H9 (cell line): ENCODE measurements at regions not wholly inside any gene's neighbourhood (a gene's known extent, or its start where the extent isn't known, plus 50 kb on each side); places are given as distances from the start of the nearest gene placed in this dataset.
A peak's percentile ranks its signal among the peaks of the same experiment; 100 is the strongest.

Experiments used
- DNase-seq: peaks from one replicate; pipeline ENCODE4 v3.0.0-alpha.2; 2017
- H2AFZ ChIP-seq: one replicate; pipeline ENCODE4 v1.6.1; 2013; ENCODE audit warnings: mild to moderate bottlenecking, low read length, control low read depth, moderate library complexity
- H2AK5ac ChIP-seq: 2 replicates; pipeline ENCODE4 v1.6.1; 2013; ENCODE audit warnings: low read length, control low read depth, mixed read lengths; ENCODE audit not compliant: insufficient read length
- H2BK120ac ChIP-seq: one replicate; pipeline ENCODE4 v1.6.1; 2013; ENCODE audit warnings: low read depth, mild to moderate bottlenecking, low read length, control low read depth, inconsistent platforms; ENCODE audit not compliant: poor library complexity, severe bottlenecking
- H2BK12ac ChIP-seq: 2 replicates; pipeline ENCODE4 v1.6.1; 2013; ENCODE audit warnings: low read length, control low read depth, mixed read lengths, low read depth; ENCODE audit not compliant: insufficient read length
- H2BK15ac ChIP-seq: 2 replicates; pipeline ENCODE4 v1.6.1; 2013; ENCODE audit warnings: low read depth, low read length, control low read depth
- H2BK20ac ChIP-seq: one replicate; pipeline ENCODE4 v1.6.1; 2013; ENCODE audit warnings: low read depth, mild to moderate bottlenecking, low read length, control low read depth, inconsistent platforms; ENCODE audit not compliant: poor library complexity, severe bottlenecking
- H2BK5ac ChIP-seq: 2 replicates; pipeline ENCODE4 v1.6.1; 2013; ENCODE audit warnings: low read length, control low read depth, mixed read lengths; ENCODE audit not compliant: insufficient read length
- H3K14ac ChIP-seq: 2 replicates; pipeline ENCODE4 v1.6.1; 2013; ENCODE audit warnings: low read length, control low read depth; ENCODE audit not compliant: insufficient read depth
- H3K18ac ChIP-seq: 2 replicates; pipeline ENCODE4 v1.6.1; 2013; ENCODE audit warnings: low read depth, mild to moderate bottlenecking, mixed read lengths, low read length, control low read depth; ENCODE audit not compliant: insufficient read length
- H3K23ac ChIP-seq: 2 replicates; pipeline ENCODE4 v1.6.1; 2013; ENCODE audit warnings: low read length, control low read depth, mixed read lengths, low read depth; ENCODE audit not compliant: insufficient read length
- H3K23me2 ChIP-seq: 2 replicates; pipeline ENCODE4 v1.6.1; 2013; ENCODE audit warnings: low read depth, mild to moderate bottlenecking, mixed read lengths, low read length, control low read depth; ENCODE audit not compliant: insufficient read length, poor library complexity, severe bottlenecking
- H3K27ac ChIP-seq: 2 replicates; pipeline ENCODE4 v1.5.1; 2013; ENCODE audit warnings: low read length, control low read depth, mixed read lengths, low read depth; ENCODE audit not compliant: insufficient read length
- H3K27me3 ChIP-seq: 2 replicates; pipeline ENCODE4 v1.6.1; 2013; ENCODE audit warnings: low read length, control low read depth, inconsistent platforms; ENCODE audit not compliant: insufficient read depth
- H3K4ac ChIP-seq: 2 replicates; pipeline ENCODE4 v1.6.1; 2013; ENCODE audit warnings: low read depth, mild to moderate bottlenecking, control low read depth, inconsistent platforms, low read length, moderate library complexity
- H3K4me1 ChIP-seq: 2 replicates; pipeline ENCODE4 v1.6.1; 2013; ENCODE audit warnings: low read length, control low read depth, inconsistent platforms; ENCODE audit not compliant: insufficient read depth
- H3K4me2 ChIP-seq: 2 replicates; pipeline ENCODE4 v1.6.1; 2013; ENCODE audit warnings: low read length, control low read depth, mixed read lengths; ENCODE audit not compliant: insufficient read length, insufficient read depth
- H3K56ac ChIP-seq: 2 replicates; pipeline ENCODE4 v1.6.1; 2013; ENCODE audit warnings: low read depth, mild to moderate bottlenecking, mixed read lengths, low read length, control low read depth; ENCODE audit not compliant: insufficient read length
- H3K79me1 ChIP-seq: 2 replicates; pipeline ENCODE4 v1.6.1; 2013; ENCODE audit warnings: low read depth, mild to moderate bottlenecking, moderate library complexity, low read length, control low read depth, inconsistent platforms; ENCODE audit not compliant: insufficient read depth, poor library complexity, severe bottlenecking
- H3K79me2 ChIP-seq: 2 replicates; pipeline ENCODE4 v1.6.1; 2013; ENCODE audit warnings: low read length, control low read depth, inconsistent platforms; ENCODE audit not compliant: insufficient read depth
- H3K9ac ChIP-seq: 2 replicates; pipeline ENCODE4 v1.6.1; 2013; ENCODE audit warnings: low read length, control low read depth, mixed read lengths; ENCODE audit not compliant: insufficient read length; ENCODE audit errors: extremely low read depth
- H3K9me3 ChIP-seq: one replicate; pipeline ENCODE4 v1.6.1; 2013; ENCODE audit warnings: low read depth, low read length, inconsistent platforms; ENCODE audit not compliant: control insufficient read depth
- H3T11ph ChIP-seq: one replicate; pipeline ENCODE4 v1.6.1; 2013; ENCODE audit warnings: mild to moderate bottlenecking, low read length, control low read depth, inconsistent platforms
- H4K20me1 ChIP-seq: one replicate; pipeline ENCODE4 v1.6.1; 2013; ENCODE audit not compliant: control insufficient read depth, insufficient read length, insufficient read depth
- H4K5ac ChIP-seq: 2 replicates; pipeline ENCODE4 v1.6.1; 2013; ENCODE audit warnings: low read depth, mild to moderate bottlenecking, mixed read lengths, low read length, control low read depth; ENCODE audit not compliant: insufficient read length
- H4K8ac ChIP-seq: replicated peaks from 2 replicates; pipeline ENCODE4 v1.6.1; 2013; ENCODE audit warnings: low read length, control low read depth, mixed read lengths, low read depth; ENCODE audit not compliant: insufficient read length
- H4K91ac ChIP-seq: 2 replicates; pipeline ENCODE4 v1.6.1; 2013; ENCODE audit warnings: low read depth, mild to moderate bottlenecking, moderate library complexity, mixed read lengths, low read length, control low read depth; ENCODE audit not compliant: insufficient read length
- H3K27ac Mint-ChIP-seq, 3 experiments: 2 replicates in 2 of 3; 3 replicates in 1 of 3; pipeline ENCODE4 v1.8.0; 2020 to 2021; ENCODE audit warnings: mixed read lengths in 3 of 3, mild to moderate bottlenecking in 1 of 3, moderate library complexity in 1 of 3
- H3K27me3 Mint-ChIP-seq: 2 replicates; pipeline ENCODE4 v1.8.0; 2021; ENCODE audit warnings: low read depth, mild to moderate bottlenecking, moderate library complexity, mixed read lengths
- H3K36me3 Mint-ChIP-seq, 3 experiments: 2 replicates in 2 of 3; 3 replicates in 1 of 3; pipeline ENCODE4 v1.8.0; 2020 to 2021; ENCODE audit warnings: low read depth in 3 of 3, mixed read lengths in 3 of 3; ENCODE audit not compliant: insufficient read depth in 1 of 3
- H3K4me1 Mint-ChIP-seq, 2 experiments: 2 replicates each; pipeline ENCODE4 v1.8.0; 2020; ENCODE audit warnings: mixed read lengths in 2 of 2
- H3K4me3 Mint-ChIP-seq, 2 experiments: 2 replicates in 1 of 2; 3 replicates in 1 of 2; pipeline ENCODE4 v1.8.0; 2020 to 2021; ENCODE audit warnings: mild to moderate bottlenecking in 2 of 2, mixed read lengths in 2 of 2, moderate library complexity in 1 of 2
- H3K9me3 Mint-ChIP-seq, 2 experiments: 2 replicates in 1 of 2; 3 replicates in 1 of 2; pipeline ENCODE4 v1.8.0; 2020; ENCODE audit warnings: mild to moderate bottlenecking in 2 of 2, mixed read lengths in 2 of 2, moderate library complexity in 1 of 2
- WGBS: extraction: QIAGEN DNeasy Blood & Tissue Kit; methylation state at CpG from one replicate; pipeline ENCODE4 v1.1.7; 2013; ENCODE audit warnings: missing lambda C conversion rate, low lambda C conversion rate, mixed read lengths; ENCODE audit not compliant: insufficient read length; ENCODE audit errors: extremely low coverage; 5-methylcytosine and 5-hydroxymethylcytosine counted together
- TF ChIP-seq, protein P1 (sequence below): fragments of 200-600 bp; sonication (generic); conservative IDR thresholded peaks from 3 replicates; pipeline ENCODE4 v1.8.0; 2021; ENCODE audit warnings: antibody characterized with exemption, mild to moderate bottlenecking

DNA sequence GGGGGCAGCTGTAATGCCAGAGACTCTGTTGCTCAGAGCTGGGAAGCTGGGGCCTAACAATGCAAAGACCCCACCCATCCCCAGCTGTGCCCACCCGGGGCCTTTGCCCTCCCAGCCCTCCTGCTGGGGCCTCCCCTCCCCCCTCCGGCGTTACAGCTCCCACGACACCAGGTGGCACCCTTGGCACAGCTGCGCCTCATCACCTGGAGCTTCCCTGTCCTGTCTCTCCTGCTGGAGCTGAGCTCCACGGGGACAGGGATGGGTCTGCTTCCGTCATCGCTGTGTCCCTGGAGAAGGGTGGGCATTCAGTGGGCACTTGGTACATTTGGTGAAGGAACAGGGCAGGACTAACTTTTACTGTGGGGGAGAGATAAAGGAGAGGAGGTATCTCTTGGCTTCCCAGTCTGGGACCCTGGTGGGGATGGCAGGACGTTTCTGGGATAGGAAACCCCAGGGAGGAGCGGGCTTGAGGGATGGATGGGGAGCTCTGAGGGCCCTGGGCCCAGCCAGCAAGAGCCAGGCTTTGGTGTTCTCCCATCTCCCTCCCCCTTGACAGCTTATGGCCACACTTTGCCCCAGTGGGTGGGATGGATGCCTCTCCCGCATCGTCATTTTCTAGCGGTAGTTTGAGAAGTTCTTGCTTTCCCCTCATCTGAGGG lies 453.2 kb downstream of the PTPRU start:
- H3K4ac ChIP-seq = no peak overlapping the region
- no peaks in the 10 kb centered on the region for H3K9me3 ChIP-seq
- TF ChIP-seq, protein P1, sequence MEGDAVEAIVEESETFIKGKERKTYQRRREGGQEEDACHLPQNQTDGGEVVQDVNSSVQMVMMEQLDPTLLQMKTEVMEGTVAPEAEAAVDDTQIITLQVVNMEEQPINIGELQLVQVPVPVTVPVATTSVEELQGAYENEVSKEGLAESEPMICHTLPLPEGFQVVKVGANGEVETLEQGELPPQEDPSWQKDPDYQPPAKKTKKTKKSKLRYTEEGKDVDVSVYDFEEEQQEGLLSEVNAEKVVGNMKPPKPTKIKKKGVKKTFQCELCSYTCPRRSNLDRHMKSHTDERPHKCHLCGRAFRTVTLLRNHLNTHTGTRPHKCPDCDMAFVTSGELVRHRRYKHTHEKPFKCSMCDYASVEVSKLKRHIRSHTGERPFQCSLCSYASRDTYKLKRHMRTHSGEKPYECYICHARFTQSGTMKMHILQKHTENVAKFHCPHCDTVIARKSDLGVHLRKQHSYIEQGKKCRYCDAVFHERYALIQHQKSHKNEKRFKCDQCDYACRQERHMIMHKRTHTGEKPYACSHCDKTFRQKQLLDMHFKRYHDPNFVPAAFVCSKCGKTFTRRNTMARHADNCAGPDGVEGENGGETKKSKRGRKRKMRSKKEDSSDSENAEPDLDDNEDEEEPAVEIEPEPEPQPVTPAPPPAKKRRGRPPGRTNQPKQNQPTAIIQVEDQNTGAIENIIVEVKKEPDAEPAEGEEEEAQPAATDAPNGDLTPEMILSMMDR = no peak
- no peak overlapping the region for H2BK15ac ChIP-seq
- no peaks in the 10 kb centered on the region for H3K4me1 ChIP-seq
- H3K14ac ChIP-seq = no peak overlapping the region
- H4K5ac ChIP-seq = no peak overlapping the region
- H3K79me2 ChIP-seq = no peaks in the 10 kb centered on the region
- H2BK12ac ChIP-seq = no peak overlapping the region
- H2BK120ac ChIP-seq = no peak overlapping the region
- H3K4me2 ChIP-seq = no peak overlapping the region
- no peak overlapping the region; a peak in 1 of 5 replicates for H3K4me3 Mint-ChIP-seq
- H4K91ac ChIP-seq = no peak overlapping the region
- no peaks in the 10 kb centered on the region for H3K23me2 ChIP-seq
- no peaks in the 10 kb centered on the region for H3K27me3 ChIP-seq
- no peak overlapping the region for H2BK5ac ChIP-seq
- no peak overlapping the region for H4K8ac ChIP-seq
- peaks cover 3% of the 10 kb centered on the region; the same call in 1 of the 2 replicates for H3K27me3 Mint-ChIP-seq
- H3K79me1 ChIP-seq = no peaks in the 10 kb centered on the region
- H3K56ac ChIP-seq = no peak overlapping the region
- H2AK5ac ChIP-seq = no peak overlapping the region
- H3K9me3 Mint-ChIP-seq = peaks cover 5 to 8% of the 10 kb centered on the region in 2 experiments
- H3K23ac ChIP-seq = no peak overlapping the region
- H2AFZ ChIP-seq = no peak overlapping the region
- WGBS = no CpG with 5 or more reads among the region's 13 CpGs
- no peak overlapping the region for H3K27ac ChIP-seq
- H3K18ac ChIP-seq = no peak overlapping the region
- peak; percentile 23 for DNase-seq
- H3K9ac ChIP-seq = no peak overlapping the region
- peaks cover 11 to 38% of the 10 kb centered on the region in 2 experiments for H3K4me1 Mint-ChIP-seq
- H3K36me3 Mint-ChIP-seq = peaks cover 0 to 7% (median 4%) of the 10 kb centered on the region in 3 experiments; a peak in 2 of 7 replicates
- H2BK20ac ChIP-seq = no peak overlapping the region
- H4K20me1 ChIP-seq = no peaks in the 10 kb centered on the region
- H3T11ph ChIP-seq = no peak overlapping the region
- no peak overlapping the region for H3K27ac Mint-ChIP-seq
